ENCODE measurements at regions not wholly inside any gene's neighbourhood (a gene's known extent, or its start where the extent isn't known, plus 50 kb on each side); places are given as distances from the start of the nearest gene placed in this dataset.

DNA sequence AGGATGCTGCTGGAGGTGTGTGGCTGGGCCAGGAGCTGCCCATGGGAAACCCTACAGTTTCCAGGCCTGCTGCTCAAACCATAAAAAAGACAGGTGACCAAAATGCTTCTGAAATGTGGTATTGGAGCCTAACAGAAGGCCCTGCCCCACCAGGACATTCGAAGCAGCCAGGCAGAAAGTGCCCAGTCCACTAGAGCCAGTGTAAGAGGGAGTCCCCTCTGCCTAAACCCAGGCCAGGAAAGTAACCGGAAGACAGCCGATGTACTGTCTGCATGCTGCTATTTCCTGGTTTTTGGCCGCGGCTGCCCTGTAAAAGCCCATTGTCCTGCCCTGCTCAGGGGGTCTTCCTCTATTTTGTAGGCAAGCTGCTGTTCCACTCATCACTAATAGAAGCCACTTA is 150.7 kb upstream of the IRX2 start:
- intact Hi-C loops (cut with DNase I), result no loop called here
- TF ChIP-seq, protein P1, sequence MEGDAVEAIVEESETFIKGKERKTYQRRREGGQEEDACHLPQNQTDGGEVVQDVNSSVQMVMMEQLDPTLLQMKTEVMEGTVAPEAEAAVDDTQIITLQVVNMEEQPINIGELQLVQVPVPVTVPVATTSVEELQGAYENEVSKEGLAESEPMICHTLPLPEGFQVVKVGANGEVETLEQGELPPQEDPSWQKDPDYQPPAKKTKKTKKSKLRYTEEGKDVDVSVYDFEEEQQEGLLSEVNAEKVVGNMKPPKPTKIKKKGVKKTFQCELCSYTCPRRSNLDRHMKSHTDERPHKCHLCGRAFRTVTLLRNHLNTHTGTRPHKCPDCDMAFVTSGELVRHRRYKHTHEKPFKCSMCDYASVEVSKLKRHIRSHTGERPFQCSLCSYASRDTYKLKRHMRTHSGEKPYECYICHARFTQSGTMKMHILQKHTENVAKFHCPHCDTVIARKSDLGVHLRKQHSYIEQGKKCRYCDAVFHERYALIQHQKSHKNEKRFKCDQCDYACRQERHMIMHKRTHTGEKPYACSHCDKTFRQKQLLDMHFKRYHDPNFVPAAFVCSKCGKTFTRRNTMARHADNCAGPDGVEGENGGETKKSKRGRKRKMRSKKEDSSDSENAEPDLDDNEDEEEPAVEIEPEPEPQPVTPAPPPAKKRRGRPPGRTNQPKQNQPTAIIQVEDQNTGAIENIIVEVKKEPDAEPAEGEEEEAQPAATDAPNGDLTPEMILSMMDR (IDR thresholded peaks at IDR 0.05; ENCODE audit: borderline replicate concordance, extremely low read depth, insufficient read depth), result no peak
- FAIRE-seq, result no peak

DNA sequence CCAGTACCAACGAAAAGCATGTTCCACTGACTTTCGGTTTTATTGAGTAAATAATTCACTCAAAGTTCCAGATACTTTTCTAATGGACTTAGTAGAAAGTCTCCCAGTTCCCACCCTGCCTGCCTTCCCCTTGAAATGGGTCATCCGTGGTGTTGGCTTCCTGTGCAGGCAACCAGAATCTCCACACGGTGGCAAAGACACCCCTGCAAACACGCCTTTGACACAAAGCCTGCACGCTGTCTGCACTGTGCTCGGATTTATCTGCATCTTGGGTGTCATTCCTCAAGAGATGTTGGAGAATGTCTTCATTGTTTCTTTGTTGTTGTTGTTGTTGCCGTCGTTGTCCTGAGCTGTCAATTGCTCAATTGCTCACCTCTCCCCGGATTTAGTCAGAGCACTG is 150.0 kb upstream of the IRX2 start:
- Histone ChIP-seq H3K4me3 (ENCODE audit: low read length in 3 of 3) (no peak overlapping the region), H3K4me1 (ENCODE audit: control insufficient read depth in 2 of 3, insufficient read depth in 2 of 3, low read depth in 1 of 3, low read length in 3 of 3) (no peaks in the 10 kb centered on the region), H3K27me3 (ENCODE audit: control insufficient read depth, insufficient read depth, low read length) (no peaks in the 10 kb centered on the region), H3K27ac (ENCODE audit: low read depth in 2 of 2, low read length in 2 of 2) (no peak overlapping the region), H3K9me3 (ENCODE audit: control insufficient read depth in 2 of 3, insufficient read depth in 1 of 3, low read length in 3 of 3) (no peaks in the 10 kb centered on the region), H3K36me3 (ENCODE audit: control insufficient read depth in 2 of 3, insufficient read depth in 3 of 3, low read length in 3 of 3) (no peaks in the 10 kb centered on the region), H3K9ac (ENCODE audit: low read length in 3 of 3) (no peak overlapping the region)
- FAIRE-seq (no peak), DNase-seq (no peak)
- TF ChIP-seq, protein P1 (IDR thresholded peaks at IDR 0.05; ENCODE audit: borderline replicate concordance, extremely low read depth, insufficient read depth), result no peak
- intact Hi-C loops (cut with DNase I), result no loop called here

More for the DNA sequence above, 150.7 kb upstream of the IRX2 start:
- H3K9me3 ChIP-seq (ENCODE audit: control insufficient read depth in 2 of 3, insufficient read depth in 1 of 3, low read length in 3 of 3), result no peaks in the 10 kb centered on the region
- DNase-seq, result no peak
- H3K36me3 ChIP-seq (ENCODE audit: control insufficient read depth in 2 of 3, insufficient read depth in 3 of 3, low read length in 3 of 3), result no peaks in the 10 kb centered on the region
- no peak overlapping the region for H3K4me3 ChIP-seq (ENCODE audit: low read length in 3 of 3)
- H3K9ac ChIP-seq (ENCODE audit: low read length in 3 of 3), result no peak overlapping the region
- no peaks in the 10 kb centered on the region for H3K4me1 ChIP-seq (ENCODE audit: control insufficient read depth in 2 of 3, insufficient read depth in 2 of 3, low read depth in 1 of 3, low read length in 3 of 3)
- H3K27me3 ChIP-seq (ENCODE audit: control insufficient read depth, insufficient read depth, low read length), result no peaks in the 10 kb centered on the region
- no peak overlapping the region for H3K27ac ChIP-seq (ENCODE audit: low read depth in 2 of 2, low read length in 2 of 2)

DNA sequence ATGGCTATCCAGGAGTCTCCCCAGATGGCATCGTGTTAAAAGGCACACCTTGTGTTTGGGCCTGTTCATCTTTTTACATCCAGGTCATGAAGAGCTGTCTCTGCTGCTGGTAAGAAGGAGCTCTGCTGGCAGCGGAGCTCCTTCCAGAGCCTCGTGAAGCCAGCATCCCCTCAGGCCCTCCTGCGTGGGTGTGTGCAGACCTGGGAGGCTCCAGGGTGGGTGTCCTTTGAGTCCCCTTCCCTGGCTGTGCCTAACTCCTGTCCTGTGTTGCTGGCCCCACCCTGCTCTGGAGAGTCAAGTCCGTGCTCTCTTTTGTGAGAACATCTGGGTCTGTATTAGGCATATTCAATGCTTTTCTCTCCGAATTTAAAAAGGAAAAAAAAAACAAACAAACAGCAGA is 149.6 kb upstream of the IRX2 start:
- DNase-seq (no peak), FAIRE-seq (no peak)
- H3K4me3 ChIP-seq (ENCODE audit: low read length in 3 of 3), result no peak overlapping the region
- TF ChIP-seq, protein P1 (IDR thresholded peaks at IDR 0.05; ENCODE audit: borderline replicate concordance, extremely low read depth, insufficient read depth), result no peak
- H3K27me3 ChIP-seq (ENCODE audit: control insufficient read depth, insufficient read depth, low read length), result no peaks in the 10 kb centered on the region
- H3K4me1 ChIP-seq (ENCODE audit: control insufficient read depth in 2 of 3, insufficient read depth in 2 of 3, low read depth in 1 of 3, low read length in 3 of 3), result no peaks in the 10 kb centered on the region
- intact Hi-C loops (cut with DNase I), result no loop called here
- H3K27ac ChIP-seq (ENCODE audit: low read depth in 2 of 2, low read length in 2 of 2), result no peak overlapping the region
- no peaks in the 10 kb centered on the region for H3K36me3 ChIP-seq (ENCODE audit: control insufficient read depth in 2 of 3, insufficient read depth in 3 of 3, low read length in 3 of 3)
- no peak overlapping the region for H3K9ac ChIP-seq (ENCODE audit: low read length in 3 of 3)
- H3K9me3 ChIP-seq (ENCODE audit: control insufficient read depth in 2 of 3, insufficient read depth in 1 of 3, low read length in 3 of 3), result no peaks in the 10 kb centered on the region

DNA sequence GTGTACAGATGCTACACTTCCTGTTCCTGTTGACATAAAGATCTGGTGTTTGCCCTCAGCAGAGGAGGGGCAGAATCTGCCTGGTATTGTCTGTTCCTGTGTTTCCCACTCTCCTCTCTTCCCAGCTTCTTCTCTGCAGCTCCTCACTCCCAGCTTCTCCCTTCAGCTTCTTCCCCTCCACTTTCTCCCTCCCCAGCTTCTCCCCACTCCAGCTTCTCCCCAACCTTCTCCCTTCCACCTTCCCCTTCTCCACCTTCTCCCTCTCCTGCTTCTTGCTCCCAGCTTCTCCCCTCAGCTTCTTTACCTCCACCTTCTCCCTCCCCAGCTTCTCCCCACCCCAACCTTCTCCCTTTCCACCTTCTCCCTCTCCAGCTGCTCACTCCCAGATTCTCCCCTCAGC is 148.9 kb upstream of the IRX2 start:
- Histone ChIP-seq H3K4me1 (ENCODE audit: control insufficient read depth in 2 of 3, insufficient read depth in 2 of 3, low read depth in 1 of 3, low read length in 3 of 3) (no peaks in the 10 kb centered on the region), H3K4me3 (ENCODE audit: low read length in 3 of 3) (no peak overlapping the region), H3K36me3 (ENCODE audit: control insufficient read depth in 2 of 3, insufficient read depth in 3 of 3, low read length in 3 of 3) (no peaks in the 10 kb centered on the region), H3K9me3 (ENCODE audit: control insufficient read depth in 2 of 3, insufficient read depth in 1 of 3, low read length in 3 of 3) (no peaks in the 10 kb centered on the region), H3K27ac (ENCODE audit: low read depth in 2 of 2, low read length in 2 of 2) (no peak overlapping the region), H3K27me3 (ENCODE audit: control insufficient read depth, insufficient read depth, low read length) (no peaks in the 10 kb centered on the region), H3K9ac (ENCODE audit: low read length in 3 of 3) (no peak overlapping the region)
- no peak for DNase-seq
- TF ChIP-seq, protein P1 (IDR thresholded peaks at IDR 0.05; ENCODE audit: borderline replicate concordance, extremely low read depth, insufficient read depth), result no peak
- no peak for FAIRE-seq
- intact Hi-C loops (cut with DNase I), result no loop called here
